ENCODE measurements at regions not wholly inside any gene's neighbourhood (a gene's known extent, or its start where the extent isn't known, plus 50 kb on each side); places are given as distances from the start of the nearest gene placed in this dataset.

- H3K36me3 ChIP-seq: no peaks in the 10 kb centered on the region
- no peak overlapping the region for H3K4me3 ChIP-seq
Measured at GRCh38 chr20:52348434-52348833, 156.9 kb upstream of the ZFP64 start.

GRCh38 chr20:52346797-52347196 is 155.2 kb upstream of the ZFP64 start:
- H3K4me1 ChIP-seq: no peaks in the 10 kb centered on the region
- intact Hi-C loops (cut with DNase I; ENCODE audit: low total_unique reads): no loop called here
- H3K27me3 ChIP-seq (replicated peaks in 1 of 7): no peaks in the 10 kb centered on the region
- no peak for DNase-seq
- WGBS, 5 donors: 76 to 93% (median 84%) methylated on average over 2 of the region's 2 CpGs
- H3K27ac ChIP-seq: no peak overlapping the region
- H3K36me3 ChIP-seq: no peaks in the 10 kb centered on the region
- H3K4me3 ChIP-seq: no peak overlapping the region
- no peaks in the 10 kb centered on the region for H3K9me3 ChIP-seq
- TF ChIP-seq POLR2A (IDR thresholded peaks at IDR 0.05): no peak
- no peak for TF ChIP-seq CTCF (IDR thresholded peaks at IDR 0.05 in 8 of 11, conservative IDR thresholded peaks at IDR 0.05 in 3 of 11)
- TF ChIP-seq POLR2AphosphoS5 (IDR thresholded peaks at IDR 0.05): no peak

More at GRCh38 chr20:52348434-52348833, 156.9 kb upstream of the ZFP64 start:
- H3K4me1 ChIP-seq: no peaks in the 10 kb centered on the region
- WGBS, 5 donors: 65 to 81% (median 73%) methylated on average over 2 of the region's 2 CpGs
- H3K27ac ChIP-seq: peak overlapping the region in 3 of 8 donors; percentile 15 to 44 (median 39)
- H3K9me3 ChIP-seq: peaks cover 0 to 2% (median 0%) of the 10 kb centered on the region in 8 donors
- intact Hi-C loops (cut with DNase I; ENCODE audit: low total_unique reads): no loop called here
- DNase-seq: no peak
- no peak for TF ChIP-seq CTCF (IDR thresholded peaks at IDR 0.05 in 8 of 11, conservative IDR thresholded peaks at IDR 0.05 in 3 of 11)
- TF ChIP-seq POLR2AphosphoS5 (IDR thresholded peaks at IDR 0.05): no peak
- TF ChIP-seq POLR2A (IDR thresholded peaks at IDR 0.05): no peak
- no peaks in the 10 kb centered on the region for H3K27me3 ChIP-seq (replicated peaks in 1 of 7)

GRCh38 chr20:52342913-52343312 is 151.3 kb upstream of the ZFP64 start:
- no peaks in the 10 kb centered on the region for H3K9me3 ChIP-seq
- no peaks in the 10 kb centered on the region for H3K4me1 ChIP-seq
- intact Hi-C loops (cut with DNase I; ENCODE audit: low total_unique reads): no loop called here
- no peak for TF ChIP-seq CTCF (IDR thresholded peaks at IDR 0.05 in 8 of 11, conservative IDR thresholded peaks at IDR 0.05 in 3 of 11)
- no peak for TF ChIP-seq POLR2AphosphoS5 (IDR thresholded peaks at IDR 0.05)
- no peak for TF ChIP-seq POLR2A (IDR thresholded peaks at IDR 0.05)
- WGBS, 5 donors: 71 to 84% (median 79%) methylated on average over 3 of the region's 3 CpGs
- DNase-seq: no peak
- H3K27me3 ChIP-seq (replicated peaks in 1 of 7): no peaks in the 10 kb centered on the region
- H3K4me3 ChIP-seq: no peak overlapping the region
- no peak overlapping the region for H3K27ac ChIP-seq
- no peaks in the 10 kb centered on the region for H3K36me3 ChIP-seq

GRCh38 chr20:52340036-52340634 is 148.6 kb upstream of the ZFP64 start:
- DNase-seq: no peak
- H3K4me3 ChIP-seq: peak overlapping the region in 1 of 8 donors; percentile 35
- no peaks in the 10 kb centered on the region for H3K27me3 ChIP-seq (replicated peaks in 1 of 7)
- no peak for TF ChIP-seq POLR2A (IDR thresholded peaks at IDR 0.05)
- no peaks in the 10 kb centered on the region for H3K4me1 ChIP-seq
- no peaks in the 10 kb centered on the region for H3K9me3 ChIP-seq
- no peak overlapping the region for H3K27ac ChIP-seq
- intact Hi-C loops (cut with DNase I; ENCODE audit: low total_unique reads): no loop called here
- H3K36me3 ChIP-seq: no peaks in the 10 kb centered on the region
- 61 to 72% (median 66%) methylated on average over 4 of the region's 4 CpGs for WGBS, 5 donors

All from spleen (tissue), 11 donors.